ENCODE measurements at regions not wholly inside any gene's neighbourhood (a gene's known extent, or its start where the extent isn't known, plus 50 kb on each side); places are given as distances from the start of the nearest gene placed in this dataset.

DNA sequence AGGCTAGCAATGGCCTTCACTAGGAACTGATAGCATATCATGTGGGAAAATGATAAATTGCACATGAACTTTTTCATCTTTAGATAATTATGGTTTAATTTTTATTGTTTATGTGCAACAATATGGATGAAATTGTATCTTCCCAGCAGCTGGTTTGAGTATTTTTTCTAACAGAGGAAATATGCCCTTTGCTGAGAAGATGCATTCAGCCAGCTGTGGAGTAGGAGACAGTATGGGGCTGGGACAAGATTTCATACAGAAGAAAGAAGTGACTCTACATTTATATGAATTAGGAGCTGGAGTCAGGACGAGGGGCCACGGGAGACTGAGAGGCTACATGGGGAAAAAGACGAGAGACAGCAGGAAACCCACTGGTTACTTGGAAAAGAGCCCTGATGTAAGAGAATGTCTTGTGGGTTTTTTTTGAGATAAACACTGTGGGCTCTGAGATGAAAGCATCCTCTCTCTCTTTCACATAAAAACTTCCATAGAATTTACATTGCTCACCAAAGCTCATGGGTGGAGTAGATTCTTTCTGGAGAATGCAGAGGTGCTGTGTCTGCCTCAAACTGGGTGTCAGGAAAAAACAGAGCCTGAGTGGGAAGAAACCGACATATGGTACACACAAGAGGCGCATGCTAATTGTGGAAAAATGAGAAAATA, 115.2 kb upstream of the PDZRN3 start:
- Histone ChIP-seq H3K4me3 (ENCODE audit: insufficient read depth, low read length) (no peak overlapping the region), H3K36me3 (ENCODE audit: insufficient read depth, low read length) (no peaks in the 10 kb centered on the region), H3K9me3 (ENCODE audit: low read depth, low read length) (no peaks in the 10 kb centered on the region), H3K27ac (ENCODE audit: low read depth, low read length) (no peak overlapping the region), H3K4me2 (ENCODE audit: insufficient read depth, low read length) (no peak overlapping the region), H4K20me1 (ENCODE audit: insufficient read depth, low read length) (no peaks in the 10 kb centered on the region), H2AFZ (ENCODE audit: low read length) (no peak overlapping the region), H3K79me2 (ENCODE audit: insufficient read depth, low read length) (no peaks in the 10 kb centered on the region), H3K27me3 (ENCODE audit: insufficient read depth, low read length) (no peaks in the 10 kb centered on the region), H3K4me1 (ENCODE audit: insufficient read depth, low read length) (no peaks in the 10 kb centered on the region)
- TF ChIP-seq, protein P1, sequence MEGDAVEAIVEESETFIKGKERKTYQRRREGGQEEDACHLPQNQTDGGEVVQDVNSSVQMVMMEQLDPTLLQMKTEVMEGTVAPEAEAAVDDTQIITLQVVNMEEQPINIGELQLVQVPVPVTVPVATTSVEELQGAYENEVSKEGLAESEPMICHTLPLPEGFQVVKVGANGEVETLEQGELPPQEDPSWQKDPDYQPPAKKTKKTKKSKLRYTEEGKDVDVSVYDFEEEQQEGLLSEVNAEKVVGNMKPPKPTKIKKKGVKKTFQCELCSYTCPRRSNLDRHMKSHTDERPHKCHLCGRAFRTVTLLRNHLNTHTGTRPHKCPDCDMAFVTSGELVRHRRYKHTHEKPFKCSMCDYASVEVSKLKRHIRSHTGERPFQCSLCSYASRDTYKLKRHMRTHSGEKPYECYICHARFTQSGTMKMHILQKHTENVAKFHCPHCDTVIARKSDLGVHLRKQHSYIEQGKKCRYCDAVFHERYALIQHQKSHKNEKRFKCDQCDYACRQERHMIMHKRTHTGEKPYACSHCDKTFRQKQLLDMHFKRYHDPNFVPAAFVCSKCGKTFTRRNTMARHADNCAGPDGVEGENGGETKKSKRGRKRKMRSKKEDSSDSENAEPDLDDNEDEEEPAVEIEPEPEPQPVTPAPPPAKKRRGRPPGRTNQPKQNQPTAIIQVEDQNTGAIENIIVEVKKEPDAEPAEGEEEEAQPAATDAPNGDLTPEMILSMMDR (IDR thresholded peaks at IDR 0.05; ENCODE audit: extremely low read depth, low read depth, low read length): no peak
- DNase-seq (ENCODE audit: insufficient read length, low spot score, missing footprints): peak; percentile 10

DNA sequence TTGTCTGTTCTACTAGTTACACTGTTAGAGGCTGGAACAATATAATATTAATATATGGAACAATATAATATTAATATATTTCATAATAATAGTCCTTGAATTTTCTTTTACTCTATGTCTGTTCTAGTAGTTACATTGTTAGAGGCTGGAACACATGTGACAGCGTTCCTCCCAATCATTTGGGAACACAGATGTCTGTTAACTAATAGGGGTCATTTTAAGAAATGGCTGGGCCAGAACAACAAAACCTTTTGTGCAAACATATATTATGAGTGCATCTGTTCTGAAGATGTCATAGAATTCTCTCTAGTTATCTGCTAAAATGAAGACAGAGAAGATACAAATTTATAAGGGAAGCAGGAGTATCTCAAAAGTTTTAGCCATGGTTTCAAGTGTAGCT, 114.0 kb upstream of the PDZRN3 start:
- no peaks in the 10 kb centered on the region for H4K20me1 ChIP-seq (ENCODE audit: insufficient read depth, low read length)
- TF ChIP-seq, protein P1 (IDR thresholded peaks at IDR 0.05; ENCODE audit: extremely low read depth, low read depth, low read length): no peak
- no peak overlapping the region for H3K4me2 ChIP-seq (ENCODE audit: insufficient read depth, low read length)
- H3K9me3 ChIP-seq (ENCODE audit: low read depth, low read length): no peaks in the 10 kb centered on the region
- H3K27me3 ChIP-seq (ENCODE audit: insufficient read depth, low read length): no peaks in the 10 kb centered on the region
- H2AFZ ChIP-seq (ENCODE audit: low read length): no peak overlapping the region
- no peak overlapping the region for H3K4me3 ChIP-seq (ENCODE audit: insufficient read depth, low read length)
- H3K27ac ChIP-seq (ENCODE audit: low read depth, low read length): no peak overlapping the region
- no peaks in the 10 kb centered on the region for H3K79me2 ChIP-seq (ENCODE audit: insufficient read depth, low read length)
- no peaks in the 10 kb centered on the region for H3K36me3 ChIP-seq (ENCODE audit: insufficient read depth, low read length)
- H3K4me1 ChIP-seq (ENCODE audit: insufficient read depth, low read length): no peaks in the 10 kb centered on the region
- no peak for DNase-seq (ENCODE audit: insufficient read length, low spot score, missing footprints)

GRCh38 chr3:73734211-73735089, 109.7 kb upstream of the PDZRN3 start:
- peak overlapping the region; percentile 26 for H2AFZ ChIP-seq (ENCODE audit: low read length)
- H3K27me3 ChIP-seq (ENCODE audit: insufficient read depth, low read length): no peaks in the 10 kb centered on the region
- DNase-seq (ENCODE audit: insufficient read length, low spot score, missing footprints): no peak
- no peak overlapping the region for H3K27ac ChIP-seq (ENCODE audit: low read depth, low read length)
- no peaks in the 10 kb centered on the region for H3K79me2 ChIP-seq (ENCODE audit: insufficient read depth, low read length)
- no peak overlapping the region for H3K4me2 ChIP-seq (ENCODE audit: insufficient read depth, low read length)
- H3K9me3 ChIP-seq (ENCODE audit: low read depth, low read length): no peaks in the 10 kb centered on the region
- no peaks in the 10 kb centered on the region for H3K36me3 ChIP-seq (ENCODE audit: insufficient read depth, low read length)
- H3K4me1 ChIP-seq (ENCODE audit: insufficient read depth, low read length): no peaks in the 10 kb centered on the region
- no peak overlapping the region for H3K4me3 ChIP-seq (ENCODE audit: insufficient read depth, low read length)
- TF ChIP-seq, protein P1 (IDR thresholded peaks at IDR 0.05; ENCODE audit: extremely low read depth, low read depth, low read length): no peak
- no peaks in the 10 kb centered on the region for H4K20me1 ChIP-seq (ENCODE audit: insufficient read depth, low read length)

GRCh38 chr3:73733746-73734145, 109.0 kb upstream of the PDZRN3 start:
- no peak for DNase-seq (ENCODE audit: insufficient read length, low spot score, missing footprints)
- H3K79me2 ChIP-seq (ENCODE audit: insufficient read depth, low read length): no peaks in the 10 kb centered on the region
- no peak overlapping the region for H2AFZ ChIP-seq (ENCODE audit: low read length)
- no peak overlapping the region for H3K4me3 ChIP-seq (ENCODE audit: insufficient read depth, low read length)
- H3K27ac ChIP-seq (ENCODE audit: low read depth, low read length): no peak overlapping the region
- no peaks in the 10 kb centered on the region for H3K27me3 ChIP-seq (ENCODE audit: insufficient read depth, low read length)
- no peaks in the 10 kb centered on the region for H4K20me1 ChIP-seq (ENCODE audit: insufficient read depth, low read length)
- H3K4me2 ChIP-seq (ENCODE audit: insufficient read depth, low read length): no peak overlapping the region
- H3K9me3 ChIP-seq (ENCODE audit: low read depth, low read length): no peaks in the 10 kb centered on the region
- no peaks in the 10 kb centered on the region for H3K36me3 ChIP-seq (ENCODE audit: insufficient read depth, low read length)
- H3K4me1 ChIP-seq (ENCODE audit: insufficient read depth, low read length): no peaks in the 10 kb centered on the region
- TF ChIP-seq, protein P1 (IDR thresholded peaks at IDR 0.05; ENCODE audit: extremely low read depth, low read depth, low read length): no peak

Data from osteoblast (primary cell).